Epithelial cell of proximal tubule (primary cell): ENCODE measurements at regions not wholly inside any gene's neighbourhood (a gene's known extent, or its start where the extent isn't known, plus 50 kb on each side); places are given as distances from the start of the nearest gene placed in this dataset.

Source experiments
- DNase-seq: peaks from one replicate; pipeline ENCODE4 v3.0.0-alpha.2; 2011; ENCODE audit warnings: low read depth
- H3K4me3 ChIP-seq: 2 replicates; pipeline ENCODE4 v1.5.1; 2011; ENCODE audit warnings: low read depth, mild to moderate bottlenecking, low read length
- CTCF ChIP-seq: conservative IDR thresholded peaks from 2 replicates; pipeline ENCODE4 v1.5.1; 2012; ENCODE audit warnings: low read depth, mild to moderate bottlenecking, low read length

- DNase-seq = no peak
- no peak for TF ChIP-seq CTCF
- no peak overlapping the region for H3K4me3 ChIP-seq
Observed at GRCh38 chr5:166576323-166576722, 1715.1 kb upstream of the WWC1 start.

- peak; percentile 33 for DNase-seq
- no peak overlapping the region for H3K4me3 ChIP-seq
- no peak for TF ChIP-seq CTCF
Observed at GRCh38 chr5:166581826-166582225, 1709.6 kb upstream of the WWC1 start.

GRCh38 chr5:166582416-166582815, 1709.0 kb upstream of the WWC1 start:
- H3K4me3 ChIP-seq = no peak overlapping the region
- DNase-seq = no peak
- TF ChIP-seq CTCF = no peak

- TF ChIP-seq CTCF = no peak
- DNase-seq = no peak
- H3K4me3 ChIP-seq = no peak overlapping the region
Observed at GRCh38 chr5:166594567-166594966, 1696.9 kb upstream of the WWC1 start.

GRCh38 chr5:166595274-166595951, 1696.0 kb upstream of the WWC1 start:
- no peak for DNase-seq
- H3K4me3 ChIP-seq = no peak overlapping the region
- no peak for TF ChIP-seq CTCF

GRCh38 chr5:166596043-166596442, 1695.4 kb upstream of the WWC1 start:
- H3K4me3 ChIP-seq = no peak overlapping the region
- no peak for TF ChIP-seq CTCF
- no peak for DNase-seq

- DNase-seq = no peak
- no peak for TF ChIP-seq CTCF
- no peak overlapping the region for H3K4me3 ChIP-seq
Observed at GRCh38 chr5:166602271-166602670, 1689.2 kb upstream of the WWC1 start.
